SK-N-SH treated with all-trans-retinoic acid at 6 μM for 48 hours (cell line): ENCODE measurements at regions not wholly inside any gene's neighbourhood (a gene's known extent, or its start where the extent isn't known, plus 50 kb on each side); places are given as distances from the start of the nearest gene placed in this dataset.

Source experiments
- ARNTL ChIP-seq: fragments of 450-650 bp; formaldehyde crosslinking; IDR thresholded peaks from 2 replicates; pipeline ENCODE4 v1.5.0; 2020; ENCODE audit warnings: low read depth, mild to moderate bottlenecking, moderate library complexity, borderline replicate concordance
- BACH2 ChIP-seq: fragments of 250-450 bp; sonication (Bioruptor Pico); IDR thresholded peaks from 2 replicates; pipeline ENCODE4 v1.9.0; 2021; ENCODE audit warnings: mild to moderate bottlenecking, borderline replicate concordance
- GLIS3 ChIP-seq: fragments of 250-450 bp; sonication (Bioruptor Pico); IDR thresholded peaks from 2 replicates; pipeline ENCODE4 v1.5.0; 2020; ENCODE audit warnings: mild to moderate bottlenecking, moderate library complexity
- OSR1 ChIP-seq: fragments of 250-450 bp; sonication (Bioruptor Pico); IDR thresholded peaks from 2 replicates; pipeline ENCODE4 v1.8.0; 2022; ENCODE audit warnings: moderate library complexity, mild to moderate bottlenecking, inconsistent platforms
- PATZ1 ChIP-seq: fragments of 250-450 bp; sonication (Bioruptor Pico); IDR thresholded peaks from 2 replicates; pipeline ENCODE4 v1.8.0; 2020; ENCODE audit warnings: mild to moderate bottlenecking, moderate library complexity, borderline replicate concordance
- POU6F1 ChIP-seq: fragments of 250-450 bp; sonication (Bioruptor Pico); IDR thresholded peaks from 2 replicates; pipeline ENCODE4 v1.8.0; 2021; ENCODE audit warnings: low read depth, mild to moderate bottlenecking, moderate library complexity, borderline replicate concordance
- PPARA ChIP-seq: fragments of 250-450 bp; sonication (Bioruptor Pico); IDR thresholded peaks from 2 replicates; pipeline ENCODE4 v1.5.0; 2020; ENCODE audit warnings: mild to moderate bottlenecking, borderline replicate concordance
- RARB ChIP-seq: fragments of 250-450 bp; sonication (Bioruptor Pico); IDR thresholded peaks from 2 replicates; pipeline ENCODE4 v1.8.0; 2021; ENCODE audit warnings: mild to moderate bottlenecking, moderate library complexity
- TCF4 ChIP-seq: fragments of 250-450 bp; sonication (Bioruptor Pico); IDR thresholded peaks from 2 replicates; pipeline ENCODE4 v1.8.0; 2021; ENCODE audit warnings: mild to moderate bottlenecking, moderate library complexity, borderline replicate concordance
- ZFP3 ChIP-seq: fragments of 250-450 bp; sonication (Bioruptor Pico); IDR thresholded peaks from 2 replicates; pipeline ENCODE4 v1.5.0; 2020; ENCODE audit warnings: mild to moderate bottlenecking, moderate library complexity
- ZNF565 ChIP-seq: fragments of 450-650 bp; formaldehyde crosslinking; conservative IDR thresholded peaks from 2 replicates; pipeline ENCODE4 v1.5.0; 2020; ENCODE audit warnings: low read depth, mild to moderate bottlenecking, moderate library complexity
- TF ChIP-seq, protein P1 (sequence below): fragments of 250-450 bp; sonication (Bioruptor Pico); IDR thresholded peaks from 2 replicates; pipeline ENCODE4 v1.5.0; 2020; ENCODE audit warnings: mild to moderate bottlenecking, moderate library complexity
- TF ChIP-seq, protein P2 (sequence below): fragments of 250-450 bp; sonication (Bioruptor Pico); IDR thresholded peaks from 2 replicates; pipeline ENCODE4 v1.5.1; 2020; ENCODE audit warnings: low read depth, mild to moderate bottlenecking, moderate library complexity

DNA sequence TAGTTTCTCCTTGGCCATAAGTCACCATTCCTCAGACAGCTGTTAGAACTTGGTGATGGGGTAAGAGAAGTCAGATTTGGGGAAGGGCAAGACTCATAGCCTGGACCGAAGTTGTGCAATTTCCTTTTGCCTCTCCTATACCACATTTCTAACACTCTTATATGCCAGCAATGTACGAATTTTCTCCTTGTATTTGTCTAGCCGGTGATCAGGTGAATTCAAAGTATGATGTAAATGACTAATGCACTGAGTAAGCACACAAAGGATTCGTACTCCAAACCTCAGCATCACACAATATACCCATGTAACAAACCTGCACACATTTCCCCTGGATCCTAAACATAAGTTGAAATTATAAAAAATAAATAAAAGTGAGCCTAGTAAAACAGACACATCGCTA is 1143.5 kb upstream of the CELF4 start:
- TF ChIP-seq OSR1 (CRISPR knock-in tag) (no peak), PATZ1 (CRISPR knock-in tag) (no peak), RARB (CRISPR knock-in tag) (no peak), GLIS3 (CRISPR knock-in tag) (no peak), ARNTL (CRISPR knock-in tag) (no peak), PPARA (no peak), ZNF565 (CRISPR knock-in tag) (no peak), BACH2 (CRISPR knock-in tag) (no peak), TCF4 (CRISPR knock-in tag) (no peak), POU6F1 (CRISPR knock-in tag) (no peak), ZFP3 (CRISPR knock-in tag) (no peak)
- TF ChIP-seq, protein P1, sequence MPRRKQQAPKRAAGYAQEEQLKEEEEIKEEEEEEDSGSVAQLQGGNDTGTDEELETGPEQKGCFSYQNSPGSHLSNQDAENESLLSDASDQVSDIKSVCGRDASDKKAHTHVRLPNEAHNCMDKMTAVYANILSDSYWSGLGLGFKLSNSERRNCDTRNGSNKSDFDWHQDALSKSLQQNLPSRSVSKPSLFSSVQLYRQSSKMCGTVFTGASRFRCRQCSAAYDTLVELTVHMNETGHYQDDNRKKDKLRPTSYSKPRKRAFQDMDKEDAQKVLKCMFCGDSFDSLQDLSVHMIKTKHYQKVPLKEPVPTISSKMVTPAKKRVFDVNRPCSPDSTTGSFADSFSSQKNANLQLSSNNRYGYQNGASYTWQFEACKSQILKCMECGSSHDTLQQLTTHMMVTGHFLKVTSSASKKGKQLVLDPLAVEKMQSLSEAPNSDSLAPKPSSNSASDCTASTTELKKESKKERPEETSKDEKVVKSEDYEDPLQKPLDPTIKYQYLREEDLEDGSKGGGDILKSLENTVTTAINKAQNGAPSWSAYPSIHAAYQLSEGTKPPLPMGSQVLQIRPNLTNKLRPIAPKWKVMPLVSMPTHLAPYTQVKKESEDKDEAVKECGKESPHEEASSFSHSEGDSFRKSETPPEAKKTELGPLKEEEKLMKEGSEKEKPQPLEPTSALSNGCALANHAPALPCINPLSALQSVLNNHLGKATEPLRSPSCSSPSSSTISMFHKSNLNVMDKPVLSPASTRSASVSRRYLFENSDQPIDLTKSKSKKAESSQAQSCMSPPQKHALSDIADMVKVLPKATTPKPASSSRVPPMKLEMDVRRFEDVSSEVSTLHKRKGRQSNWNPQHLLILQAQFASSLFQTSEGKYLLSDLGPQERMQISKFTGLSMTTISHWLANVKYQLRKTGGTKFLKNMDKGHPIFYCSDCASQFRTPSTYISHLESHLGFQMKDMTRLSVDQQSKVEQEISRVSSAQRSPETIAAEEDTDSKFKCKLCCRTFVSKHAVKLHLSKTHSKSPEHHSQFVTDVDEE (CRISPR knock-in tag): no peak
- TF ChIP-seq, protein P2, sequence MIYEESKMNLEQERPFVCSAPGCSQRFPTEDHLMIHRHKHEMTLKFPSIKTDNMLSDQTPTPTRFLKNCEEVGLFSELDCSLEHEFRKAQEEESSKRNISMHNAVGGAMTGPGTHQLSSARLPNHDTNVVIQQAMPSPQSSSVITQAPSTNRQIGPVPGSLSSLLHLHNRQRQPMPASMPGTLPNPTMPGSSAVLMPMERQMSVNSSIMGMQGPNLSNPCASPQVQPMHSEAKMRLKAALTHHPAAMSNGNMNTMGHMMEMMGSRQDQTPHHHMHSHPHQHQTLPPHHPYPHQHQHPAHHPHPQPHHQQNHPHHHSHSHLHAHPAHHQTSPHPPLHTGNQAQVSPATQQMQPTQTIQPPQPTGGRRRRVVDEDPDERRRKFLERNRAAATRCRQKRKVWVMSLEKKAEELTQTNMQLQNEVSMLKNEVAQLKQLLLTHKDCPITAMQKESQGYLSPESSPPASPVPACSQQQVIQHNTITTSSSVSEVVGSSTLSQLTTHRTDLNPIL (CRISPR knock-in tag): no peak
